ENCODE measurements at regions not wholly inside any gene's neighbourhood (a gene's known extent, or its start where the extent isn't known, plus 50 kb on each side); places are given as distances from the start of the nearest gene placed in this dataset.

DNA sequence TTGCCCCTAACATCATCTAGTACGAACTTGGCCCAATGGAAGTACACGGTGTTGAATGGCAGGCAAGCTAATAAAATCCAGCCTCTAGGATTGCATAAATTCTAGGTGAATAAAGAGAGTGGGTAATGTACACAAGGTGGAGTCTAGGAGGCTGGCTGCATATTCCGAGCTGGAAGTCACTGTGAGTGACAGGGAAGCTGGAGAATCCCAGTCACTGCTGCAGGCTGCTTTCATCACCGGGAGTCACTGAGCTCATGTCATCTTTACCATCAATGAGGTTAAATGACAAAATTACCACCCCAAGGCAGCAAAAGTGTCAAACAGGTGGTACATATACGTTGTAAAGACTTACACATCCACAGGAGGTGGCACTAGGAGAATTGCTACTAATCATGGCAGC, 91.3 kb upstream of the HMHB1 start:
- H3K4me1 Mint-ChIP-seq (ENCODE audit: low read depth), result peaks cover 21% of the 10 kb centered on the region
- H3K27me3 Mint-ChIP-seq (ENCODE audit: low read depth), result no peaks in the 10 kb centered on the region
- DNase-seq (ENCODE audit: low spot score), result no peak
- H3K4me3 Mint-ChIP-seq (ENCODE audit: unreplicated experiment), result no peak overlapping the region
- TF ChIP-seq CTCF (IDR thresholded peaks at IDR 0.05), result no peak
- H3K9me3 Mint-ChIP-seq (ENCODE audit: low read depth), result peaks cover 24% of the 10 kb centered on the region
- no peak overlapping the region for H3K27ac Mint-ChIP-seq (ENCODE audit: unreplicated experiment)
- H3K36me3 Mint-ChIP-seq (ENCODE audit: low read depth), result peaks cover 14% of the 10 kb centered on the region

- no peak for DNase-seq (ENCODE audit: low spot score)
- Mint-ChIP-seq H3K4me1 (ENCODE audit: low read depth) (peaks cover 26% of the 10 kb centered on the region), H3K9me3 (ENCODE audit: low read depth) (no peaks in the 10 kb centered on the region), H3K36me3 (ENCODE audit: low read depth) (no peaks in the 10 kb centered on the region), H3K4me3 (ENCODE audit: unreplicated experiment) (no peak overlapping the region), H3K27ac (ENCODE audit: unreplicated experiment) (peak overlapping the region; percentile 56), H3K27me3 (ENCODE audit: low read depth) (no peaks in the 10 kb centered on the region)
- TF ChIP-seq CTCF (IDR thresholded peaks at IDR 0.05), result peak; percentile 72
These were observed 94.6 kb upstream of the HMHB1 start for GRCh38 chr5:143717400-143717799.

GRCh38 chr5:143716881-143717280, 95.1 kb upstream of the HMHB1 start:
- H3K36me3 Mint-ChIP-seq (ENCODE audit: low read depth), result no peaks in the 10 kb centered on the region
- H3K4me1 Mint-ChIP-seq (ENCODE audit: low read depth), result peaks cover 26% of the 10 kb centered on the region
- DNase-seq (ENCODE audit: low spot score), result no peak
- H3K27me3 Mint-ChIP-seq (ENCODE audit: low read depth), result no peaks in the 10 kb centered on the region
- H3K27ac Mint-ChIP-seq (ENCODE audit: unreplicated experiment), result peak overlapping the region; percentile 56
- H3K4me3 Mint-ChIP-seq (ENCODE audit: unreplicated experiment), result no peak overlapping the region
- no peaks in the 10 kb centered on the region for H3K9me3 Mint-ChIP-seq (ENCODE audit: low read depth)
- no peak for TF ChIP-seq CTCF (IDR thresholded peaks at IDR 0.05)

- no peak for DNase-seq (ENCODE audit: low spot score)
- H3K36me3 Mint-ChIP-seq (ENCODE audit: low read depth), result no peaks in the 10 kb centered on the region
- H3K4me3 Mint-ChIP-seq (ENCODE audit: unreplicated experiment), result no peak overlapping the region
- H3K27ac Mint-ChIP-seq (ENCODE audit: unreplicated experiment), result no peak overlapping the region
- H3K4me1 Mint-ChIP-seq (ENCODE audit: low read depth), result peaks cover 26% of the 10 kb centered on the region
- no peaks in the 10 kb centered on the region for H3K27me3 Mint-ChIP-seq (ENCODE audit: low read depth)
- TF ChIP-seq CTCF (IDR thresholded peaks at IDR 0.05), result no peak
- H3K9me3 Mint-ChIP-seq (ENCODE audit: low read depth), result no peaks in the 10 kb centered on the region
These were observed 96.3 kb upstream of the HMHB1 start for GRCh38 chr5:143715616-143716015.

DNA sequence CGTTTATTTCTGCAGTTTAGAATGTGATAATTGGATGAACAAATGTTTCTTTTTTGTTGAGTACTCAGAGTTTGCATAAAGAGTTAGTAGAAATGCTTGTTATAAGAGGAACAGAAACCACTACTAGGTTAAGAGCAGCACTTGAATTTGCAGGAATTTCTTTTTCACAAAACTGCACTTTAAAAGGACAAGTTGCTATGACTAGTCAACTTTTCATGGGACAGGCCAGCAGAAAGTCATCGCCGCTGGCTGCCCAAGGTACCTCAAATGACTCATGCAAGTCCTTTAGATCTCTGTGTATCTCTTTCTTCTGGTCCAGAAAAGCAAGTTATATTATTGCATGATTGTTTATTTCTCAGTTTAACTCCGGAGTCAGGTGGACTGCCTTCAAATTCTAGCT, 97.3 kb upstream of the HMHB1 start:
- no peak for DNase-seq (ENCODE audit: low spot score)
- Mint-ChIP-seq H3K27me3 (ENCODE audit: low read depth) (no peaks in the 10 kb centered on the region), H3K36me3 (ENCODE audit: low read depth) (no peaks in the 10 kb centered on the region), H3K9me3 (ENCODE audit: low read depth) (no peaks in the 10 kb centered on the region), H3K4me3 (ENCODE audit: unreplicated experiment) (no peak overlapping the region), H3K4me1 (ENCODE audit: low read depth) (peaks cover 26% of the 10 kb centered on the region), H3K27ac (ENCODE audit: unreplicated experiment) (no peak overlapping the region)
- no peak for TF ChIP-seq CTCF (IDR thresholded peaks at IDR 0.05)

Data from chondrocyte (in vitro differentiated cells).